Natural killer cell treated with Interleukin-12 subunit alpha and Interleukin-12 subunit beta and Interleukin-15 and Interleukin-18, amount 100 ng/mL, for 72 hours (primary cell): ENCODE measurements at regions not wholly inside any gene's neighbourhood (a gene's known extent, or its start where the extent isn't known, plus 50 kb on each side); places are given as distances from the start of the nearest gene placed in this dataset.
"Not testable (repeated sequence)": the region's sequence is repeated elsewhere in the genome, so short reads cannot be mapped to it uniquely, and the experiment has no call there.

Experiments
- ATAC-seq, 2 donors: fragments of 150-1000 bp; cut with Tn5 transposase in 1 of 2; sonication (Bioruptor Pico), chemical (Tn5 transposase) in 1 of 2; 2 replicates each; pipeline ENCODE4 v1.10.0; 2021
- DNase-seq: peaks from one replicate; pipeline ENCODE4 v3.0.0; 2022; ENCODE audit warnings: low spot score
- H3K27ac Mint-ChIP-seq, 2 donors: 1 replicate in 1 of 2; 2 replicates in 1 of 2; pipeline ENCODE4 v1.8.0; 2022; ENCODE audit warnings: mixed read lengths in 2 of 2, mild to moderate bottlenecking in 1 of 2, moderate library complexity in 1 of 2
- H3K27me3 Mint-ChIP-seq, 2 donors: 1 replicate in 1 of 2; 2 replicates in 1 of 2; pipeline ENCODE4 v1.8.0; 2022; ENCODE audit warnings: mixed read lengths in 2 of 2
- H3K36me3 Mint-ChIP-seq: one replicate; pipeline ENCODE4 v1.8.0; 2022; ENCODE audit warnings: mixed read lengths
- H3K4me1 Mint-ChIP-seq, 2 donors: 1 replicate in 1 of 2; 2 replicates in 1 of 2; pipeline ENCODE4 v1.8.0; 2022; ENCODE audit warnings: low read depth in 2 of 2, mixed read lengths in 2 of 2, mild to moderate bottlenecking in 1 of 2
- H3K4me3 Mint-ChIP-seq: one replicate; pipeline ENCODE4 v1.8.0; 2022; ENCODE audit warnings: mixed read lengths
- H3K9me3 Mint-ChIP-seq: 2 replicates; pipeline ENCODE4 v1.8.0; 2022; ENCODE audit warnings: mixed read lengths

GRCh38 chr6:90463359-90463758, 123.5 kb downstream of the MAP3K7 start:
- Mint-ChIP-seq H3K9me3 (no peaks in the 10 kb centered on the region), H3K27me3 (peaks cover 0 to 15% of the 10 kb centered on the region in 2 donors), H3K4me1 (peaks cover 27 to 66% of the 10 kb centered on the region in 2 donors)

GRCh38 chr6:90462102-90462501, 124.8 kb downstream of the MAP3K7 start:
- DNase-seq: no peak
- H3K4me3 Mint-ChIP-seq: no peak overlapping the region
- no peak for ATAC-seq
- H3K27me3 Mint-ChIP-seq: peaks cover 0 to 14% of the 10 kb centered on the region in 2 donors
- H3K27ac Mint-ChIP-seq: no peak overlapping the region
- peaks cover 40 to 74% of the 10 kb centered on the region in 2 donors for H3K4me1 Mint-ChIP-seq
- no peaks in the 10 kb centered on the region for H3K9me3 Mint-ChIP-seq
- H3K36me3 Mint-ChIP-seq: no peaks in the 10 kb centered on the region

More at GRCh38 chr6:90463359-90463758, 123.5 kb downstream of the MAP3K7 start:
- DNase-seq (no peak), ATAC-seq (peak; percentile 54 to 59)
- Mint-ChIP-seq H3K4me3 (peak overlapping the region; percentile 29), H3K36me3 (no peaks in the 10 kb centered on the region), H3K27ac (peak overlapping the region; percentile 48 to 67)

GRCh38 chr6:90461383-90461782, 125.5 kb downstream of the MAP3K7 start:
- H3K27ac Mint-ChIP-seq: peak overlapping the region in 1 of 2 donors; percentile 84
- no peak overlapping the region for H3K4me3 Mint-ChIP-seq
- peaks cover 40 to 72% of the 10 kb centered on the region in 2 donors for H3K4me1 Mint-ChIP-seq
- DNase-seq (no peak), ATAC-seq (no peak)
- no peaks in the 10 kb centered on the region for H3K36me3 Mint-ChIP-seq
- H3K9me3 Mint-ChIP-seq: no peaks in the 10 kb centered on the region
- H3K27me3 Mint-ChIP-seq: peaks cover 0 to 13% of the 10 kb centered on the region in 2 donors

- Mint-ChIP-seq H3K36me3 (no peaks in the 10 kb centered on the region), H3K4me1 (peaks cover 40 to 68% of the 10 kb centered on the region in 2 donors), H3K4me3 (peak overlapping the region; percentile 78), H3K27ac (peak overlapping the region; percentile 73 to 84), H3K9me3 (no peaks in the 10 kb centered on the region), H3K27me3 (peaks cover 0 to 7% of the 10 kb centered on the region in 2 donors)
- no peak for DNase-seq
- no peak for ATAC-seq
Measured at GRCh38 chr6:90460051-90460450, 126.8 kb downstream of the MAP3K7 start.

GRCh38 chr6:90459225-90459758, 127.6 kb downstream of the MAP3K7 start:
- H3K4me3 Mint-ChIP-seq: peak overlapping the region; percentile 78
- H3K36me3 Mint-ChIP-seq: no peaks in the 10 kb centered on the region
- no peak for DNase-seq
- peaks cover 38 to 64% of the 10 kb centered on the region in 2 donors for H3K4me1 Mint-ChIP-seq
- H3K9me3 Mint-ChIP-seq: no peaks in the 10 kb centered on the region
- ATAC-seq: no peak
- H3K27ac Mint-ChIP-seq: peak overlapping the region; percentile 84 to 88
- peaks cover 0 to 7% of the 10 kb centered on the region in 2 donors for H3K27me3 Mint-ChIP-seq

- peak; percentile 94 to 97 for ATAC-seq
Measured at GRCh38 chr6:90458353-90459224, 128.3 kb downstream of the MAP3K7 start.

GRCh38 chr6:90457867-90458259, 129.0 kb downstream of the MAP3K7 start:
- Mint-ChIP-seq H3K4me1 (peaks cover 28 to 51% of the 10 kb centered on the region in 2 donors), H3K27ac (peak overlapping the region; percentile 84 to 88), H3K4me3 (peak overlapping the region; percentile 78)

More at GRCh38 chr6:90458353-90459224, 128.3 kb downstream of the MAP3K7 start:
- Mint-ChIP-seq H3K36me3 (no peaks in the 10 kb centered on the region), H3K9me3 (no peaks in the 10 kb centered on the region), H3K4me1 (peaks cover 34 to 58% of the 10 kb centered on the region in 2 donors), H3K27ac (peak overlapping the region; percentile 84 to 88), H3K4me3 (peak overlapping the region; percentile 78), H3K27me3 (peaks cover 0 to 7% of the 10 kb centered on the region in 2 donors)
- peak; percentile 75 for DNase-seq

GRCh38 chr6:90456997-90457866, 129.6 kb downstream of the MAP3K7 start:
- peak overlapping the region; percentile 78 for H3K4me3 Mint-ChIP-seq
- not testable (repeated sequence) for DNase-seq, H3K27me3 Mint-ChIP-seq, H3K36me3 Mint-ChIP-seq, H3K9me3 Mint-ChIP-seq
- ATAC-seq: peak; percentile 55 to 71
- H3K27ac Mint-ChIP-seq: peak overlapping the region; percentile 84 to 88
- peaks cover 28 to 44% of the 10 kb centered on the region in 2 donors for H3K4me1 Mint-ChIP-seq

More at GRCh38 chr6:90457867-90458259, 129.0 kb downstream of the MAP3K7 start:
- DNase-seq (no peak), ATAC-seq (no peak)
- Mint-ChIP-seq H3K9me3 (no peaks in the 10 kb centered on the region), H3K36me3 (no peaks in the 10 kb centered on the region), H3K27me3 (peaks cover 0 to 7% of the 10 kb centered on the region in 2 donors)

- DNase-seq (no peak), ATAC-seq (no peak)
- Mint-ChIP-seq H3K4me3 (no peak overlapping the region), H3K9me3 (no peaks in the 10 kb centered on the region), H3K36me3 (no peaks in the 10 kb centered on the region), H3K27me3 (peaks cover 0 to 3% of the 10 kb centered on the region in 2 donors), H3K4me1 (peaks cover 28 to 39% of the 10 kb centered on the region in 2 donors), H3K27ac (no peak overlapping the region)
Measured at GRCh38 chr6:90456001-90456400, 130.9 kb downstream of the MAP3K7 start.

GRCh38 chr6:90454836-90455427, 131.9 kb downstream of the MAP3K7 start:
- Mint-ChIP-seq H3K27ac (no peak overlapping the region), H3K4me1 (peaks cover 21 to 29% of the 10 kb centered on the region in 2 donors), H3K9me3 (no peaks in the 10 kb centered on the region), H3K27me3 (no peaks in the 10 kb centered on the region), H3K36me3 (no peaks in the 10 kb centered on the region), H3K4me3 (no peak overlapping the region)
- no peak for DNase-seq
- ATAC-seq: no peak

- no peaks in the 10 kb centered on the region for H3K9me3 Mint-ChIP-seq
- peaks cover 4 to 5% of the 10 kb centered on the region in 2 donors for H3K4me1 Mint-ChIP-seq
- H3K27me3 Mint-ChIP-seq: no peaks in the 10 kb centered on the region
- DNase-seq (no peak), ATAC-seq (no peak)
- H3K4me3 Mint-ChIP-seq: no peak overlapping the region
- H3K36me3 Mint-ChIP-seq: no peaks in the 10 kb centered on the region
- no peak overlapping the region for H3K27ac Mint-ChIP-seq
Measured at GRCh38 chr6:90450268-90450953, 136.5 kb downstream of the MAP3K7 start.

GRCh38 chr6:90449311-90449710, 137.6 kb downstream of the MAP3K7 start:
- Mint-ChIP-seq H3K4me1 (peaks cover 4 to 14% of the 10 kb centered on the region in 2 donors), H3K27me3 (no peaks in the 10 kb centered on the region)

More at GRCh38 chr6:90449311-90449710, 137.6 kb downstream of the MAP3K7 start:
- no peak overlapping the region for H3K4me3 Mint-ChIP-seq
- DNase-seq: no peak
- H3K36me3 Mint-ChIP-seq: no peaks in the 10 kb centered on the region
- ATAC-seq: no peak
- no peak overlapping the region for H3K27ac Mint-ChIP-seq
- H3K9me3 Mint-ChIP-seq: no peaks in the 10 kb centered on the region
